HEK293T (cell line): ENCODE measurements at regions not wholly inside any gene's neighbourhood (a gene's known extent, or its start where the extent isn't known, plus 50 kb on each side); places are given as distances from the start of the nearest gene placed in this dataset.

Experiments used
- CTCF ChIA-PET: fragments of 350-600 bp; formaldehyde crosslinking; extraction: SDS; loops from one replicate; lab custom pipeline; 2021; ENCODE audit warnings: antibody characterized with exemption, inconsistent platforms; lab: Yijun Ruan, JAX
- POLR2A ChIA-PET: fragments of 350-600 bp; formaldehyde crosslinking; extraction: SDS; loops from one replicate; lab custom pipeline; 2020; ENCODE audit warnings: antibody characterized with exemption, inconsistent platforms; lab: Yijun Ruan, JAX
- DNase-seq: peaks from one replicate; pipeline ENCODE4 v3.0.0; 2012; ENCODE audit warnings: mixed read lengths; ENCODE audit errors: extremely low spot score
- ARNT ChIP-seq: fragments of 450-650 bp; IDR thresholded peaks from 2 replicates; pipeline ENCODE4 v1.6.1; 2017; ENCODE audit warnings: mild to moderate bottlenecking
- BHLHE40 ChIP-seq: fragments of 450-650 bp; IDR thresholded peaks from 2 replicates; pipeline ENCODE4 v1.6.1; 2016; ENCODE audit warnings: mild to moderate bottlenecking, moderate library complexity, borderline replicate concordance
- CTBP1 ChIP-seq: fragments of 450-650 bp; IDR thresholded peaks from 2 replicates; pipeline ENCODE4 v1.6.1; 2016; ENCODE audit warnings: borderline replicate concordance
- ELF4 ChIP-seq: fragments of 450-650 bp; IDR thresholded peaks from 2 replicates; pipeline ENCODE4 v1.6.1; 2017; ENCODE audit warnings: antibody characterized with exemption
- FOXA1 ChIP-seq: fragments of 450-650 bp; IDR thresholded peaks from 2 replicates; pipeline ENCODE4 v1.6.1; 2016; ENCODE audit warnings: mild to moderate bottlenecking
- FOXK2 ChIP-seq: fragments of 450-650 bp; IDR thresholded peaks from 2 replicates; pipeline ENCODE4 v1.6.1; 2016; ENCODE audit warnings: mild to moderate bottlenecking
- FOXM1 ChIP-seq: fragments of 450-650 bp; IDR thresholded peaks from 2 replicates; pipeline ENCODE4 v1.6.1; 2017; ENCODE audit warnings: mild to moderate bottlenecking, borderline replicate concordance
- HDGF ChIP-seq: fragments of 450-650 bp; IDR thresholded peaks from 2 replicates; pipeline ENCODE4 v1.6.1; 2017; ENCODE audit warnings: antibody characterized with exemption, borderline replicate concordance
- L3MBTL2 ChIP-seq: fragments of 450-650 bp; conservative IDR thresholded peaks from 2 replicates; pipeline ENCODE4 v1.6.1; 2016; ENCODE audit warnings: mild to moderate bottlenecking
- LEF1 ChIP-seq: fragments of 450-650 bp; IDR thresholded peaks from 2 replicates; pipeline ENCODE4 v1.6.1; 2017; ENCODE audit warnings: mild to moderate bottlenecking, borderline replicate concordance
- NFRKB ChIP-seq: fragments of 450-650 bp; IDR thresholded peaks from 2 replicates; pipeline ENCODE4 v1.6.1; 2016; ENCODE audit warnings: mild to moderate bottlenecking, moderate library complexity
- SP1 ChIP-seq: fragments of 450-650 bp; IDR thresholded peaks from 2 replicates; pipeline ENCODE4 v1.6.1; 2017
- SUZ12 ChIP-seq: fragments of 450-650 bp; IDR thresholded peaks from 2 replicates; pipeline ENCODE4 v1.6.1; 2016; ENCODE audit warnings: mild to moderate bottlenecking
- TARDBP ChIP-seq: fragments of 450-650 bp; IDR thresholded peaks from 2 replicates; pipeline ENCODE4 v1.6.1; 2016
- ZNF384 ChIP-seq: fragments of 450-650 bp; IDR thresholded peaks from 2 replicates; pipeline ENCODE4 v1.6.1; 2016
- TF ChIP-seq, protein P1 (sequence below): fragments of 450-650 bp; IDR thresholded peaks from 2 replicates; pipeline ENCODE4 v1.6.1; 2016

DNA sequence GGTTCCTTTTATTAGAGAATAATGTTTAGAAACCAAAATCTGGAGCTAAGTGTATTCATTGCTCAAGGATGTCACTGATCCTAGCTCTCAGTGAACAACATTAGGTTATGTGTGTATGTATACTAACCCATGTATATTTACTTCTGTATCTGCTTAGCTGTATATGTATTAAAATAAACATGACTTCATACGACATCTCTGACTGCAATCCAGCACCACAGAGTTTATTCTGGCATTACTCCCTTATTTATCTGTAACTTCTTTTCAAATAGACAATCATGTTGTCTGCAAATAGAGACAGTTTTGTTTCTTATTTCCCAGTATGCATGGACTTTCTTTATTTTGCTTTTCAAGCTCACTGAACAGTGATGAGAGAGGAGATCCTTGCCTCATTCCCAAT, 441.0 kb upstream of the NFE2L3 start:
- no peak for DNase-seq
- TF ChIP-seq SP1 (no peak), SUZ12 (no peak), L3MBTL2 (no peak), ELF4 (no peak), FOXK2 (no peak), BHLHE40 (no peak), HDGF (no peak), TARDBP (no peak)
- TF ChIP-seq, protein P1, sequence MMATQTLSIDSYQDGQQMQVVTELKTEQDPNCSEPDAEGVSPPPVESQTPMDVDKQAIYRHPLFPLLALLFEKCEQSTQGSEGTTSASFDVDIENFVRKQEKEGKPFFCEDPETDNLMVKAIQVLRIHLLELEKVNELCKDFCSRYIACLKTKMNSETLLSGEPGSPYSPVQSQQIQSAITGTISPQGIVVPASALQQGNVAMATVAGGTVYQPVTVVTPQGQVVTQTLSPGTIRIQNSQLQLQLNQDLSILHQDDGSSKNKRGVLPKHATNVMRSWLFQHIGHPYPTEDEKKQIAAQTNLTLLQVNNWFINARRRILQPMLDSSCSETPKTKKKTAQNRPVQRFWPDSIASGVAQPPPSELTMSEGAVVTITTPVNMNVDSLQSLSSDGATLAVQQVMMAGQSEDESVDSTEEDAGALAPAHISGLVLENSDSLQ = no peak
- POLR2A ChIA-PET = no interaction called here
- CTCF ChIA-PET = interaction anchor here (0.8 kb wide), 1 partner anchor 10 kb away, joined by 3 read pairs; no protein-coding TSS in a partner anchor

DNA sequence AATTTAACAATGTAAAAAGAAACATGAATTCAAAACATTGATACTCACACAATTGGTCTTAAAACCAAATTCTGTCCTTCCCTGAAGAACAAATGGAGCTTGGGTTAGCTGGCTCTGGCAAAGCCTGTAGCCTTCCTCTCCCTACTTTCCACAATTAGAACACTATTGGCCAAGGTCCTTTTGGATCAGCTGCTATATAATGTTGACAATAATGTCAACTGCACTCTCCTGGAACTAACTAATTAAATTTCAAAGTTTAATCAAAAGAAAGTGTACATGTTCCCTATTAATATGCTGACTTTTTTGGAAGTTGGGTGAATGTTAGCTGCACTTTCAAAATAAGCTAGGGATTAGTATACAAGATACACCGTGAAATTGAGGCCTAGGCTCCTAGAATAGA, 440.1 kb upstream of the NFE2L3 start:
- no peak for DNase-seq
- POLR2A ChIA-PET = no interaction called here
- TF ChIP-seq ELF4 = no peak
- TF ChIP-seq FOXM1 = no peak
- no peak for TF ChIP-seq FOXA1
- no peak for TF ChIP-seq SP1
- TF ChIP-seq, protein P1 = no peak
- TF ChIP-seq L3MBTL2 = no peak
- no peak for TF ChIP-seq NFRKB
- TF ChIP-seq TARDBP = no peak
- no peak for TF ChIP-seq LEF1
- no peak for TF ChIP-seq ARNT
- no peak for TF ChIP-seq ZNF384
- no peak for TF ChIP-seq SUZ12
- TF ChIP-seq FOXK2 = no peak
- no peak for TF ChIP-seq BHLHE40
- TF ChIP-seq CTBP1 = no peak
- TF ChIP-seq HDGF = no peak
- CTCF ChIA-PET = interaction anchor here (0.7 kb wide), 2 partner anchors 94 to 140 kb away, joined by 3 read pairs; no protein-coding TSS in a partner anchor

DNA sequence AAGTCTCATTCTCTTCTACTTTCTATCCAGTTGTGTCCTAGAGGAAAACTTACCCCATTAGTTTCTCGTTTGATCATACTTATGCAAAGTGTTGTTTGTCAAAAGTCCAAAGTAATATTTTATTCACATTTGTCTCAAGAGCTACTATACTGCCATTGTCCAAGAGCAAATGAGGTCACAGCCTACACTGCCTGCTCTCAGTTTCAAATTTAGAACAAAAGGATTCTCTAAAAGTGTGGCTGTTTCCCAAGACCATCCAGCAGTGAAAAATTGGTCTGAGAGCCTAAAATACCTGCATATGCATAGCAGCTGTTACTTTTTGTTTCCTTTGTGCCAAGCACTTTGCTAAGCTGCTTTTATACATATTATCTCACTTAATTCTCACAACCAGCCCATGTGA, 439.5 kb upstream of the NFE2L3 start:
- DNase-seq = no peak
- TF ChIP-seq, protein P1 = no peak
- TF ChIP-seq CTBP1 (no peak), SUZ12 (no peak), ELF4 (no peak), ARNT (no peak), FOXA1 (no peak), SP1 (no peak), BHLHE40 (no peak), TARDBP (no peak), HDGF (no peak), L3MBTL2 (no peak), LEF1 (no peak), ZNF384 (no peak), NFRKB (no peak), FOXM1 (no peak), FOXK2 (no peak)
- CTCF ChIA-PET = interaction anchor here (0.6 to 0.7 kb wide), 3 partner anchors 10 to 94 kb away, joined by 3 to 4 read pairs (median 3); no protein-coding TSS in a partner anchor
- POLR2A ChIA-PET = no interaction called here

DNA sequence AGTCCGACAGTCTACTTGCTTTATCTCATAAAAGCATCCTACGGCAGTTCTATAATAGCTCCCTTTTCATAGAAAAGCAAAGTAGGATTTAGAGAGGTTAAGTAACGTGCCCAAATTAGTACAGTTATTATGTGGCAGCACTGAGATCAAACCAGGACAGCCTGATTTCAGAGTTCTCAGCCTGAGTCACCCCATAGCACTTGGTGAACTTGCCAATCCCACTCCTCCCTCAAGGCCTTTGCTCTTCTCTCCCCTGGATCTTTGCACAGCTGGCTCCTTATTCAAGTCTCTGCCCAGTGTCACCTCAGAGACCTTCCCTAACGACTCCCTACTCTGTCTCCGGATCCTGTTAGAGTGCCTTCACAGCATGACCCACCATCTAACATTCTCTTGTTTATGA, 438.0 kb upstream of the NFE2L3 start:
- POLR2A ChIA-PET = no interaction called here
- no peak for DNase-seq
- CTCF ChIA-PET = no interaction called here
- TF ChIP-seq NFRKB (no peak), ZNF384 (no peak), FOXM1 (no peak), CTBP1 (no peak), L3MBTL2 (no peak), TARDBP (no peak), ARNT (no peak), LEF1 (no peak), SP1 (no peak), ELF4 (no peak), FOXK2 (no peak)

DNA sequence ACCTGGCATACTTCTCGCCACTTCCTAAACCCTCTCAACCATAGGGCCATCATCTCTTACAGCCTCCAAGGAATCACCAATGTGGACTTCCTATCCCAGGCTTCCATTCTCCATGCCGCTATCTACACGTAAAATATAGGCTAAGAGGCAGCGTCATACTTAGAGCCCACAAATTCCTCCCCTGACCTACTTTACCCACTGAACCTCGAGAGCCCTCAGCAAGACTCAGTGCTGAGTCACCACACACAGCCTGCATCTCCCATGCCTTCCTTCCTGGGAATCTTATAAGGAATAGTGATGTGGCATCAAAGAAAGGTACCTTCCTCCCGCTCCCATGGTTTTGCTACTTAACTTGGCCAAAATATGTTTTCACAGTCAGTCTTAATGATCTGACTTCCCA, 435.6 kb upstream of the NFE2L3 start:
- TF ChIP-seq BHLHE40 = no peak
- no peak for TF ChIP-seq ARNT
- no peak for TF ChIP-seq ZNF384
- TF ChIP-seq FOXK2 = no peak
- no peak for TF ChIP-seq TARDBP
- TF ChIP-seq FOXM1 = no peak
- TF ChIP-seq HDGF = no peak
- no peak for TF ChIP-seq SUZ12
- TF ChIP-seq CTBP1 = no peak
- TF ChIP-seq, protein P1 = no peak
- TF ChIP-seq ELF4 = no peak
- no peak for TF ChIP-seq L3MBTL2
- TF ChIP-seq FOXA1 = no peak
- no peak for TF ChIP-seq NFRKB
- no peak for TF ChIP-seq SP1
- no peak for TF ChIP-seq LEF1
- ChIA-PET POLR2A (no interaction called here), CTCF (no interaction called here)
- DNase-seq = no peak
